GM10248 (cell line): ENCODE measurements at regions not wholly inside any gene's neighbourhood (a gene's known extent, or its start where the extent isn't known, plus 50 kb on each side); places are given as distances from the start of the nearest gene placed in this dataset.

Source experiments
- CTCF ChIA-PET: fragments of 300-600 bp; sonication (Branson Sonifier 250); formaldehyde crosslinking; extraction: SDS; loops from one replicate; lab custom pipeline; 2021; ENCODE audit warnings: antibody characterized with exemption; lab: Yijun Ruan, JAX
- POLR2A ChIA-PET: fragments of 350-650 bp; sonication (Branson Sonifier 250); formaldehyde crosslinking; extraction: SDS; loops from one replicate; lab custom pipeline; 2020; ENCODE audit warnings: antibody characterized with exemption; lab: Yijun Ruan, JAX
- DNase-seq: peaks from one replicate; pipeline ENCODE4 v3.0.0; 2012; ENCODE audit errors: extremely low spot score
- TF ChIP-seq, protein P1 (sequence below): IDR thresholded peaks from 2 replicates; pipeline ENCODE4 v1.5.1; 2012; ENCODE audit warnings: mild to moderate bottlenecking, low read depth; ENCODE audit errors: extremely low read depth, missing control alignments, control extremely low read depth

GRCh38 chr6:160832422-160832821 is 130.4 kb downstream of the PLG start:
- no peak for DNase-seq

DNA sequence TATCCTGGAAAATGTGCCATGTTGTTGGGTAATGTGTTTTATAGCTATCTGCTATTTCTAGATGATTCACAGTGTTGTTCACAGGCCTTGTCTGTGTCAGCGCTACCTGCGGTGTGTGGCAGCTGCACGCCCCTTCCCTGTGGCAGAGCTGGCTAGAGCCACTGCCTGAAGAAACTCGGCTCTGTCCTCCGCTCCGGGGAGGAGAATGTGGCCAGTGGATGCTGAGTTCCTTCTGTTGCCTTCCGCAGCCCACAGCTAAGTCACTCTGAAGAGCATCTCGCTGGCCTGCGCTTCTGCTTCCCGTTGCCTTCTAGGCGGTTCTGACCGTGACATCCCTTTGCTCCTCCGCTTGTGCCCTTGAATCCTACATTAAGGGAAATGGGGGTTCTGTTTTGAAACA is 135.1 kb downstream of the PLG start:
- DNase-seq, result no peak
- TF ChIP-seq, protein P1, sequence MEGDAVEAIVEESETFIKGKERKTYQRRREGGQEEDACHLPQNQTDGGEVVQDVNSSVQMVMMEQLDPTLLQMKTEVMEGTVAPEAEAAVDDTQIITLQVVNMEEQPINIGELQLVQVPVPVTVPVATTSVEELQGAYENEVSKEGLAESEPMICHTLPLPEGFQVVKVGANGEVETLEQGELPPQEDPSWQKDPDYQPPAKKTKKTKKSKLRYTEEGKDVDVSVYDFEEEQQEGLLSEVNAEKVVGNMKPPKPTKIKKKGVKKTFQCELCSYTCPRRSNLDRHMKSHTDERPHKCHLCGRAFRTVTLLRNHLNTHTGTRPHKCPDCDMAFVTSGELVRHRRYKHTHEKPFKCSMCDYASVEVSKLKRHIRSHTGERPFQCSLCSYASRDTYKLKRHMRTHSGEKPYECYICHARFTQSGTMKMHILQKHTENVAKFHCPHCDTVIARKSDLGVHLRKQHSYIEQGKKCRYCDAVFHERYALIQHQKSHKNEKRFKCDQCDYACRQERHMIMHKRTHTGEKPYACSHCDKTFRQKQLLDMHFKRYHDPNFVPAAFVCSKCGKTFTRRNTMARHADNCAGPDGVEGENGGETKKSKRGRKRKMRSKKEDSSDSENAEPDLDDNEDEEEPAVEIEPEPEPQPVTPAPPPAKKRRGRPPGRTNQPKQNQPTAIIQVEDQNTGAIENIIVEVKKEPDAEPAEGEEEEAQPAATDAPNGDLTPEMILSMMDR, result no peak
- POLR2A ChIA-PET, result no interaction called here
- CTCF ChIA-PET, result interaction anchor here (1.4 kb wide), 1 partner anchor 10 kb away, joined by 4 read pairs; no protein-coding TSS in a partner anchor

More at GRCh38 chr6:160832422-160832821, 130.4 kb downstream of the PLG start:
- TF ChIP-seq, protein P1, result no peak
- ChIA-PET POLR2A (no interaction called here), CTCF (no interaction called here)

DNA sequence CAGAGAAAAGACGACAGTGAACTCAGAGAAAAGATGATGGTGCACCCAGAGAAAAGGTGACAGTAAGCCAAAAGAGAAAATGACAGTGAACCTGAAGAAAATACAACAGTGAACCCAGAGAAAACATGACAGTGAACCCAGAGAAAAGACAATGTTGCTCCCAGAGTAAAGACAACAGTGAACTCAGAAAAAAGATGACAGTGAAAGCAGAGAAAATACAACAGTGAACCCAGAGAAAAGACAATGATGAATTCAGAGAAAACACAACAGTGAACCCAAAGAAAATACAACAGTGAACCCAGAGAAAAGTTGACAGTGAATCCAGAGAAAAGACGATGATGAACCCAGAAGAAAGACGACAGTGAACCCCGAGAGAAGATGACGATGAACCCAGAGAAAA is 140.5 kb upstream of the MAP3K4 start:
- CTCF ChIA-PET, result no interaction called here
- TF ChIP-seq, protein P1, result no peak
- DNase-seq, result no peak
- POLR2A ChIA-PET, result no interaction called here

- ChIA-PET CTCF (no interaction called here), POLR2A (no interaction called here)
- TF ChIP-seq, protein P1, result no peak
- DNase-seq, result no peak
These were observed 137.6 kb upstream of the MAP3K4 start for GRCh38 chr6:160853946-160854345.

DNA sequence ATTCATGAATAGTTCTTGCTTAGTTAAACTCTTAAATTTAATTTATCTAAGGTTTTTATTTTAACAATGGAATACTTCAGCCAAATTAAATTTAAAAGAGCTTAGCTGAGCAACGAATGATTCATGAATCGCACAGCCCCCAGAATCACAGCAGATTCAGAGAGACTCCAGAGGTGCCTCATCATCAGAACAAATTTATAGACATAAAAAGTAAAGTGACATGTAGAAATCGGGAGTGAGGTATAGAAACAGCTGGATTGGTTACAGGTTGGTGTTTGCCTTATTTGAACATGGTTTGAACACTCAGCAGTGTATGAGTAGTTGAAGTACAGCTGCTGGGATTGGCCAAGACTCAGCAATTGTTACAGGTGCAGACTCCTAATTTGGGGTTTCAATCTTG is 132.7 kb upstream of the MAP3K4 start:
- TF ChIP-seq, protein P1, result no peak
- ChIA-PET POLR2A (no interaction called here), CTCF (interaction anchor here (1.1 kb wide), 1 partner anchor 10 kb away, joined by 3 read pairs; no protein-coding TSS in a partner anchor)
- DNase-seq, result no peak

- DNase-seq, result no peak
- CTCF ChIA-PET, result interaction anchor here (1.1 kb wide), 2 partner anchors 9 to 35 kb away, joined by 3 to 4 read pairs; no protein-coding TSS in a partner anchor
- TF ChIP-seq, protein P1, result no peak
- POLR2A ChIA-PET, result no interaction called here
These were observed 131.7 kb upstream of the MAP3K4 start for GRCh38 chr6:160859822-160860221.
